ENCODE measurements at regions not wholly inside any gene's neighbourhood (a gene's known extent, or its start where the extent isn't known, plus 50 kb on each side); places are given as distances from the start of the nearest gene placed in this dataset.

GRCh38 chr5:121138952-121139351 is 674.9 kb downstream of the PRR16 start:
- TF ChIP-seq CTCF (IDR thresholded peaks at IDR 0.05) = no peak
- no peak for TF ChIP-seq POLR2A (IDR thresholded peaks at IDR 0.05)

All from Peyer's patch (tissue), 4 donors.